Panc1 (cell line): ENCODE measurements at regions not wholly inside any gene's neighbourhood (a gene's known extent, or its start where the extent isn't known, plus 50 kb on each side); places are given as distances from the start of the nearest gene placed in this dataset.

Experiments
- ATAC-seq: fragments of 200-7000 bp; cut with Tn5 transposase; 2 replicates; pipeline ENCODE4 v1.9.1; 2020; ENCODE audit warnings: mild to moderate bottlenecking, moderate library complexity
- BruUV-seq: library from RNA; stranded (reverse); fragments of 400-500 nt; replicated peaks from 2 replicates; lab custom pipeline; 2021; lab: Mats Ljungman, UMichigan
- CTCF ChIA-PET: fragments of 300-600 bp; sonication (Branson Sonifier 250); formaldehyde crosslinking; loops from one replicate; lab custom pipeline; 2022; ENCODE audit warnings: antibody characterized with exemption; lab: Charles Lee
- POLR2A ChIA-PET: fragments of 300-600 bp; sonication (Branson Sonifier 250); formaldehyde crosslinking; loops from one replicate; lab custom pipeline; 2022; ENCODE audit warnings: antibody characterized with exemption; lab: Charles Lee
- DNase-seq: peaks from one replicate; pipeline ENCODE4 v3.0.0-alpha.2; 2010; ENCODE audit warnings: low read depth, low spot score
- H3K27ac ChIP-seq: 2 replicates; pipeline ENCODE4 v1.5.1; 2011; ENCODE audit warnings: mild to moderate bottlenecking, low read length, inconsistent platforms
- H3K27me3 ChIP-seq: fragments of 200-500 bp; sonication (Bioruptor generic); 2 replicates; pipeline ENCODE4 v1.6.0; 2014; ENCODE audit warnings: low read length, inconsistent platforms; ENCODE audit not compliant: control insufficient read depth, insufficient read depth
- H3K36me3 ChIP-seq: fragments of 200-500 bp; sonication (Bioruptor generic); 2 replicates; pipeline ENCODE4 v1.5.1; 2014; ENCODE audit warnings: inconsistent platforms, mild to moderate bottlenecking, low read length, moderate library complexity; ENCODE audit not compliant: control insufficient read depth, insufficient read depth
- H3K4me1 ChIP-seq: 2 replicates; pipeline ENCODE4 v1.5.1; 2011; ENCODE audit warnings: inconsistent platforms, mild to moderate bottlenecking, low read length, moderate library complexity; ENCODE audit not compliant: control insufficient read depth, insufficient read depth
- H3K4me3 ChIP-seq, 2 experiments: 2 replicates each; pipeline ENCODE4 v1.5.1; 2011 to 2012; ENCODE audit warnings: low read depth in 2 of 2, low read length in 2 of 2, mild to moderate bottlenecking in 2 of 2, inconsistent platforms in 1 of 2, moderate library complexity in 1 of 2
- H3K9me3 ChIP-seq: fragments of 200-500 bp; sonication (Bioruptor generic); 2 replicates; pipeline ENCODE4 v1.5.1; 2014; ENCODE audit warnings: low read depth, mild to moderate bottlenecking, inconsistent platforms, low read length, moderate library complexity; ENCODE audit not compliant: control insufficient read depth, insufficient read depth
- POLR2AphosphoS5 ChIP-seq: IDR thresholded peaks from 2 replicates; pipeline ENCODE4 v1.6.1; 2012; ENCODE audit warnings: mild to moderate bottlenecking, low read depth, low read length, moderate library complexity
- SIN3A ChIP-seq: IDR thresholded peaks from 2 replicates; pipeline ENCODE4 v1.6.1; 2012; ENCODE audit warnings: low read depth, mild to moderate bottlenecking, low read length, moderate library complexity, borderline replicate concordance; ENCODE audit not compliant: insufficient read depth
- TCF7L2 ChIP-seq: IDR thresholded peaks from 2 replicates; pipeline ENCODE4 v1.6.1; 2011; ENCODE audit warnings: mild to moderate bottlenecking, low read depth, low read length, inconsistent platforms
- in situ Hi-C: cut with HindIII; loops from 2 replicates; pipeline ENCODE4 v1.10.0; 2016; ENCODE audit warnings: low sequenced_read_pairs, low pct_unique_long_range_greater_than_20kb
- intact Hi-C: fragments of 100-400 bp; cut with micrococcal nuclease; formaldehyde crosslinking; loops from one replicate; pipeline ENCODE4 v1.10.0; 2022; ENCODE audit not compliant: unreplicated experiment
- TF ChIP-seq, protein P1 (sequence below), 2 experiments: IDR thresholded peaks; 2 replicates each; pipeline ENCODE4 v1.6.1; 2011 to 2012; ENCODE audit warnings: low read depth in 2 of 2, control low read depth in 1 of 2, low read length in 1 of 2, mild to moderate bottlenecking in 1 of 2, moderate library complexity in 1 of 2; ENCODE audit not compliant: insufficient read depth in 1 of 2
- TF ChIP-seq, protein P2 (sequence below): fragments of 450-650 bp; IDR thresholded peaks from 2 replicates; pipeline ENCODE4 v1.5.1; 2017; ENCODE audit warnings: mild to moderate bottlenecking

DNA sequence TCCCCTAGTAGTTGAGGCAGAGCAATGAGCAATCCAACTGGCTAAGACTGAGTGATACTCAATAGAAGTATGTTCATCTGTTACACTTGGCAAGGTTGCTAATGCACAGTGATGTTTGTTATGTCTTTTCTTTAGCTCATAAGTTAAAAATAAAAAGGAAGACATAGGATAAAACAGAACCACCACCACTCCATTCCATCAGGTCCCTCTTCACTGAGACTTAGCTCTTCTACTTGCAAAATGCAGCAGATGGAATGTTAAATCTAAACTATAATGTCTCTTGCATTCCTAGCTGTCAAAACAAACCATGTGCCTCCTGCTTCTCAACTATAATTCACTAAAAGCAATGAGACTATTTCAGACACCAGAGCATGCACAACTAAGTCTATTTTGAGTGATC is 265.6 kb upstream of the UBE2E2 start:
- H3K4me1 ChIP-seq, result no peaks in the 10 kb centered on the region
- ChIA-PET POLR2A (no interaction called here), CTCF (no interaction called here)
- intact Hi-C loops, result no loop called here
- ATAC-seq (no peak), DNase-seq (no peak)
- BruUV-seq, result no TSS peak
- H3K4me3 ChIP-seq, result no peak overlapping the region
- H3K27me3 ChIP-seq, result no peaks in the 10 kb centered on the region
- in situ Hi-C loops, result no loop called here
- H3K27ac ChIP-seq, result no peak overlapping the region
- no peaks in the 10 kb centered on the region for H3K9me3 ChIP-seq
- H3K36me3 ChIP-seq, result no peaks in the 10 kb centered on the region
- TF ChIP-seq, protein P1, sequence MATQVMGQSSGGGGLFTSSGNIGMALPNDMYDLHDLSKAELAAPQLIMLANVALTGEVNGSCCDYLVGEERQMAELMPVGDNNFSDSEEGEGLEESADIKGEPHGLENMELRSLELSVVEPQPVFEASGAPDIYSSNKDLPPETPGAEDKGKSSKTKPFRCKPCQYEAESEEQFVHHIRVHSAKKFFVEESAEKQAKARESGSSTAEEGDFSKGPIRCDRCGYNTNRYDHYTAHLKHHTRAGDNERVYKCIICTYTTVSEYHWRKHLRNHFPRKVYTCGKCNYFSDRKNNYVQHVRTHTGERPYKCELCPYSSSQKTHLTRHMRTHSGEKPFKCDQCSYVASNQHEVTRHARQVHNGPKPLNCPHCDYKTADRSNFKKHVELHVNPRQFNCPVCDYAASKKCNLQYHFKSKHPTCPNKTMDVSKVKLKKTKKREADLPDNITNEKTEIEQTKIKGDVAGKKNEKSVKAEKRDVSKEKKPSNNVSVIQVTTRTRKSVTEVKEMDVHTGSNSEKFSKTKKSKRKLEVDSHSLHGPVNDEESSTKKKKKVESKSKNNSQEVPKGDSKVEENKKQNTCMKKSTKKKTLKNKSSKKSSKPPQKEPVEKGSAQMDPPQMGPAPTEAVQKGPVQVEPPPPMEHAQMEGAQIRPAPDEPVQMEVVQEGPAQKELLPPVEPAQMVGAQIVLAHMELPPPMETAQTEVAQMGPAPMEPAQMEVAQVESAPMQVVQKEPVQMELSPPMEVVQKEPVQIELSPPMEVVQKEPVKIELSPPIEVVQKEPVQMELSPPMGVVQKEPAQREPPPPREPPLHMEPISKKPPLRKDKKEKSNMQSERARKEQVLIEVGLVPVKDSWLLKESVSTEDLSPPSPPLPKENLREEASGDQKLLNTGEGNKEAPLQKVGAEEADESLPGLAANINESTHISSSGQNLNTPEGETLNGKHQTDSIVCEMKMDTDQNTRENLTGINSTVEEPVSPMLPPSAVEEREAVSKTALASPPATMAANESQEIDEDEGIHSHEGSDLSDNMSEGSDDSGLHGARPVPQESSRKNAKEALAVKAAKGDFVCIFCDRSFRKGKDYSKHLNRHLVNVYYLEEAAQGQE (IDR thresholded peaks at IDR 0.05; ENCODE audit: insufficient read depth in 1 of 2, low read depth in 2 of 2, low read length in 1 of 2), result no peak
- no peak for TF ChIP-seq SIN3A
- TF ChIP-seq, protein P2, sequence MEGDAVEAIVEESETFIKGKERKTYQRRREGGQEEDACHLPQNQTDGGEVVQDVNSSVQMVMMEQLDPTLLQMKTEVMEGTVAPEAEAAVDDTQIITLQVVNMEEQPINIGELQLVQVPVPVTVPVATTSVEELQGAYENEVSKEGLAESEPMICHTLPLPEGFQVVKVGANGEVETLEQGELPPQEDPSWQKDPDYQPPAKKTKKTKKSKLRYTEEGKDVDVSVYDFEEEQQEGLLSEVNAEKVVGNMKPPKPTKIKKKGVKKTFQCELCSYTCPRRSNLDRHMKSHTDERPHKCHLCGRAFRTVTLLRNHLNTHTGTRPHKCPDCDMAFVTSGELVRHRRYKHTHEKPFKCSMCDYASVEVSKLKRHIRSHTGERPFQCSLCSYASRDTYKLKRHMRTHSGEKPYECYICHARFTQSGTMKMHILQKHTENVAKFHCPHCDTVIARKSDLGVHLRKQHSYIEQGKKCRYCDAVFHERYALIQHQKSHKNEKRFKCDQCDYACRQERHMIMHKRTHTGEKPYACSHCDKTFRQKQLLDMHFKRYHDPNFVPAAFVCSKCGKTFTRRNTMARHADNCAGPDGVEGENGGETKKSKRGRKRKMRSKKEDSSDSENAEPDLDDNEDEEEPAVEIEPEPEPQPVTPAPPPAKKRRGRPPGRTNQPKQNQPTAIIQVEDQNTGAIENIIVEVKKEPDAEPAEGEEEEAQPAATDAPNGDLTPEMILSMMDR, result no peak
- TF ChIP-seq POLR2AphosphoS5, result no peak
- TF ChIP-seq TCF7L2, result no peak

DNA sequence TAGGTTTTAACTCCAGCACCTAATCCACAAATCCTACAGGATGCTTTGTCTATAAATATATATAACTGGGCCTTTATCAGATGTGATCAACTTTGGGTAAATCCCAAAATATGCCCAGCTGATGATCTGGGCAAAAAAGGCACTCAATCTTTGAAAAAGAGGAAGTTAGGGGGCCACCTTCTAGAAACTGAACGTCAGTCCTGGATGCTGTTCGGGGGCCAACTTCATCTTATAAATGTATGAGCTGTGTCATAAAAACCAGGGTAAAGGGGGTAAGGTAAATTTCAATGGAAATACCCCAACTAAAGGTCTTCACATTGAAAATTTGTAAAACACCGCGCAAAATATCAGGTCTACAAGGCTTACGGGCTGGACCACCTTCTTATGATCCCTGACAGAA is 264.4 kb upstream of the UBE2E2 start:
- intact Hi-C loops, result no loop called here
- Histone ChIP-seq H3K4me1 (no peaks in the 10 kb centered on the region), H3K27me3 (no peaks in the 10 kb centered on the region), H3K36me3 (no peaks in the 10 kb centered on the region), H3K4me3 (no peak overlapping the region), H3K27ac (no peak overlapping the region), H3K9me3 (no peaks in the 10 kb centered on the region)
- CTCF ChIA-PET, result no interaction called here
- POLR2A ChIA-PET, result no interaction called here
- no TSS peak for BruUV-seq
- no peak for DNase-seq
- TF ChIP-seq SIN3A (no peak), POLR2AphosphoS5 (no peak), TCF7L2 (no peak)
- TF ChIP-seq, protein P1 (IDR thresholded peaks at IDR 0.05; ENCODE audit: insufficient read depth in 1 of 2, low read depth in 2 of 2, low read length in 1 of 2), result no peak
- TF ChIP-seq, protein P2, result no peak
- ATAC-seq, result no peak
- in situ Hi-C loops, result no loop called here
